Stimulated activated CD4-positive, alpha-beta T cell treated with anti-CD3 and anti-CD28 coated beads, Interleukin-4, amount 100 ng/mL, for 48 hours (primary cell): ENCODE measurements at regions not wholly inside any gene's neighbourhood (a gene's known extent, or its start where the extent isn't known, plus 50 kb on each side); places are given as distances from the start of the nearest gene placed in this dataset.
A peak's percentile ranks its signal among the peaks of the same experiment; 100 is the strongest.

Experiments
- DNase-seq, 2 donors: peaks; one replicate each; pipeline ENCODE4 v3.0.0-alpha.2; 2020; ENCODE audit warnings: low read depth in 2 of 2

DNA sequence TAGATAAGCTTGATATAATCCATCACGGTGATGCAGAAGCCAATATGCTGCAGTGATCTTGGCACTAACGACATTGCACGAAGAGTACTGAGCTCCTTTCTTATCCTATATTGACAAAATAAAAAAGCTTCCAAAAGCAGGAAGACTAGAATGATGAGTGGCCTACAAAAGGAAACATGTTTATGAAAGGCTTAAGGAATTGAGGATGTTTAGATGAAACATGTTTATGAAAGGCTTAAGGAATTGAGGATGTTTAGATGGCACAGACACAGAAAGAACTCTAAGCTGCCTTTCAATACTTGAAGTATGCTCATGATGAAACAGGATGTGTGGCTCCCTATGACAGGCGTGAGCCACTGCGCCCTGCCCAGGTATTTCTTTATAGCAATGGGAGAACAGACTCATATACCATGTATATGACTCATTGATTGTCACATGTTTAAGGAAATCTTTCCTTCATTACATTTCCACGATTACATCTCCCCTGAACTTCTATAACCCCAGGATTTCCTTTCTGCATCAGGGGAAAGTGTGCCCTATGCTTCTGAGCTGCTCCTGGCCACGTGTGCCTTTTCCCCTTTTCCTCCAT is 690.8 kb upstream of the ARGLU1 start:
- DNase-seq: no peak

- DNase-seq: no peak
Observed at GRCh38 chr13:107254392-107254791, 686.5 kb upstream of the ARGLU1 start.

- DNase-seq: no peak
Observed at GRCh38 chr13:107252428-107252827, 684.5 kb upstream of the ARGLU1 start.

GRCh38 chr13:107252021-107252420 is 684.1 kb upstream of the ARGLU1 start:
- no peak for DNase-seq

DNA sequence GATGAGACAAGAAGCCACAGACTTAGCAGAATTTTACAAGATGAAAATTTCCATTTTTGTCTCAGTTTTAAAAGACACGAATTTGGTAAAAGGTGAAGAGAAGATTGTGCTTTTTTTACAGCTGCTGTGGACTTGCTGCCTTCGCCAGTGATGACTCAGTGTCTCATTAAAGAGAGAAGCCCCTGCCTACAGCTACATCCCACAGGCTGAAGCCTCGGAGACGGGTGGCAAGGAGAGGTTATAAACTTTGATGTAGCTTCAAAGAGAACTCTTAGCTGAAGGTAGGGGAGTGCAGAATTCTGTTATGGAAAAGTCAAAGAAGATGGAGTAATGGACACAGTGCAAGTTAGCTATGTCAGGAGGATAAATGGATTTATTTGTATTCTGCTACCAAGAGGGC is 683.4 kb upstream of the ARGLU1 start:
- no peak for DNase-seq

- no peak for DNase-seq
Observed at GRCh38 chr13:107250628-107251027, 682.7 kb upstream of the ARGLU1 start.

DNA sequence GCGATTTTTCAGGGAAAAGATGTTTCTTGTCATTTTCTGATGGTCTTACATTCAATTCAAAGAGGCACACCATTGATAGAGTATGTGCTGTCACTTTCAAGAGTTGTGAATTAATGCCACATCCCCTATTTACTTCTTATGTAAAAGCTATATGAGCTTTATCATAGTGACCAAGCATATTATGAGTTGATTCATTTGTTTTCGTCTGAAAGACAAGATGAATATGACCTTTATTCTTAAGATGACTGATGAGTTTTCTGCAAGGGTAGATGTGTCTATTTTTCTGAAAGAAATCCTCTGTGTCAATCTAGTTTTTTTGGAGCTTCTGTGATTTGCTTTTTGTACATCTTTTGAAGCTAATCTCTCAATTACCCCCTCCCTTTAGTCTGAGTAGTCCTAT is 676.3 kb upstream of the ARGLU1 start:
- DNase-seq: no peak

DNA sequence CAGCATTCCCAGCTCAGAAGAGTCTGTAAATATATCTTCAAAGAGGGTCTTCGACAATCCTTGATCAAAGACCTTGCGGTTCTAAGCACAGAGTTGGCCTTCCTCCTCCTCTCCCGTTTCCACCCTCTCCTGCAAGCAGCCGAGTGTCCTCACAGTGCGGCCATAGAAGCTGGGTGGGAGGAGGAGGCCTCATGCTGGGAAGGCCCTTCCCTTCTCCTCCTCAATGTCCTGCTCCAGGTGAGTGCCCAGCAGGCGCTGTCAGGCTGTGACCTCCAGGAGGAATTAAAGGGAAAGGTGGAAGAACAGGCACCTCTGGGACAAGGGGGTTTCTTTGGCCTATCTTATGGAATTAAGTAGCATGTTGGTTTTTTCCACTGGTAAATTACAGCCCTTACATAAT is 674.2 kb upstream of the ARGLU1 start:
- DNase-seq: no peak

DNA sequence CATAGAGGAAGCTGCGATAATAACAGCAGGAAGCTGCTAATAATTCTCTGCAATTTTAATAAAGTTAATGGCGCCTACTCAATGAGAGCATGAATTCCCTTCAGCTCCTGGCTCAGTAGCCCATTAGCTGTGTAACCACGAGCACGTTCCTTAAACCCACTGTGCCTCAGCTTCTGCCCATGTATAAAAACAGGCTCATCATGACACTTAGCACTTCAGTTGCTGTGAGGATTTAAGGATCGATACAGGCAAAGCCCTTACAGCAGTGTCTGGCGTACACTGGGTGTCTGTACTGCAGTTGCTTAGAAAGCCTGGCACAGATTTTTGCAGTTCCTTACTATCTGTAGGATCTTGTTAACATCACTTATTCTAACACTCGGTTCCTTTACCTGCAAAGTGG is 673.4 kb upstream of the ARGLU1 start:
- no peak for DNase-seq

GRCh38 chr13:107239213-107239612 is 671.3 kb upstream of the ARGLU1 start:
- DNase-seq: no peak

GRCh38 chr13:107238262-107238981 is 670.5 kb upstream of the ARGLU1 start:
- no peak for DNase-seq

GRCh38 chr13:107234319-107235073 is 666.6 kb upstream of the ARGLU1 start:
- DNase-seq: no peak

- no peak for DNase-seq
Observed at GRCh38 chr13:107233541-107233940, 665.6 kb upstream of the ARGLU1 start.

GRCh38 chr13:107231944-107232343 is 664.0 kb upstream of the ARGLU1 start:
- no peak for DNase-seq

DNA sequence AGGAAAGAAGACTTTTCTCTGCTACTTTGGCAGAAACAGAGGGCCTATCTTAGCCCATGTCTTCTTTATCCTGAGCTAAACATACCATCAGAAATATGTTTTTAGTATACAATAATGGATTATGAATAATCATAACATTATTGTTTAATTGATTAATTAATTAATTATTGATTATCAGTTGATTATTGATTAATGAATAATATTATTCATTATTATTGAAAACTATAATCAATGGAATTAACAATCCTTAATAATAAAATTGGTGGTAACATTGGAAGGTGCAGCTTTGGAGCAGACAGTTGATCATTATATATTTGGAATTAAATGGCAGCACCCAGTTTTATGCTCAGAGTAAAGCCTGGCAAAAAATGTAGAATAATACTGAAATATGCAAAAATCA is 655.9 kb upstream of the ARGLU1 start:
- DNase-seq: no peak

- DNase-seq: no peak
Observed at GRCh38 chr13:107222597-107222996, 654.7 kb upstream of the ARGLU1 start.

- no peak for DNase-seq
Observed at GRCh38 chr13:107220245-107220644, 652.3 kb upstream of the ARGLU1 start.

DNA sequence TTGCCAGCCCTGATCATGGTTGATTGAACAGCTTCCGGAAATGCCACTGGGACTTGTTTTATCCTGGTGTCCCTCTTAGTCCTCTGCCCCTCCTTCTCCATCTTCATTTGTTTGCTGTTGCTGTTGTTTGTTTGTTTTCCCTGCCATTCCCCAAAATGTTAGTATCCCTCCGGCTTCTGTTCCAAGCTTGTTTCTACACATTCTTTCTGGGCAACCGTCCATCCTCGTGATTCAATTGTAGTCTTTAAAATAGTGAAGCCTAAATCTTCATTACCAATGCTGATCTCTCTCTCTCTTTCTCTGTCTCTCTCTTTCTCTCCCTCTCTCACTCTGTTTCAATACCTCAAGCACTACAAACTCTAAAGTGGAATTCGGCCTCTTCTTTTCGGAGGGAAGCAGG is 649.3 kb upstream of the ARGLU1 start:
- DNase-seq: no peak

DNA sequence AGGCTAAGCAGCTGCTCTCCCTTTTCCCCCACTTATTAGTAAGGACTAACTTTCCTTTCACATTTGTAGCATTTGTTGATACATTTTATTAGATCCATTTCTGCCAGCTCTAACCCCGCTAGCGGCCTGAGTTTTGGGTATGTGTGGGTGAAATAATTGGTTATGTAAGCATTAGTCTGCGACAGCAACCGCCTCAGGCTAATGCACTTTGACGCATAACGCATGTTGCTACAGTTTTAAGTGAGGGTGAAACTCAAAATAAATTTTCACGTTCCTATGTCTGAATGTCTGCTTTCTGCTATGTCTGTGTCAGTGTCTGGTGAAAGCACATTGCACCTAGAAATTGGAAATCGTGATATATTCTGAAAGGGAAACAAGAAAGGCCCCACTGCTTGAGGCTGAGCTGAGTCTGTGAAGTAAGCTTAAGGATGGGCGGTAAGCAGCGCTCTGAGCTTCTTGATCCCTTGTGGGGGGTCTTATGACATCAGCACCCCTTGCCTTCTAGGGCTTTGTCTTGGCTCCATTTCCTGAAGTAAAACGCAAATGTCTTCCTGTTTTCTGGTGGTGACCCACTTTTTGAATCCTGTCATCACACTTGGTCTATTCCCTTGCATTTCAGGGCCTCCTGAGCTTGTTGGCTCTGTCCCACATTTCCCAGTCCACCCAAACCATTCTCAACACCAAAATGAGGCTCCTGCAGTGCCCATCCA is 648.3 kb upstream of the ARGLU1 start:
- no peak for DNase-seq

DNA sequence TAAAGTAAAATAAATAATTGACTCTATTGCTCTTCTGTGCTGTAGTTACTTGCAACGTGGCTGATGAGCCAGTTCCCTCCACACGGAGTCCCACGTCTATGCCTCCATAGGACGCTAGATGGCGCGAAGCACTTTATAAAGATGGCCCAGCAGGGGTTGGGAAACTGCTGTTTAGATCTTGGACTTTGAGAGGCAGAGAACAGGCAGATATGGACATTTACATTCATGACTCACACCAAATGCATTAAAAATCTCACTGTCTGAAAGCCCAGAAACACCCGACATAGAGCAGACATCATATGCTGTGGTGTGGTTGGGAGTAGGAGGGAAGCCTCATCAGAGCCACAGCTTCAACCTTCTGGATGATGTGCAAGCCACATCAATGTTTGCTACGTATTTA is 643.1 kb upstream of the ARGLU1 start:
- DNase-seq: peak; percentile 23 to 35

DNA sequence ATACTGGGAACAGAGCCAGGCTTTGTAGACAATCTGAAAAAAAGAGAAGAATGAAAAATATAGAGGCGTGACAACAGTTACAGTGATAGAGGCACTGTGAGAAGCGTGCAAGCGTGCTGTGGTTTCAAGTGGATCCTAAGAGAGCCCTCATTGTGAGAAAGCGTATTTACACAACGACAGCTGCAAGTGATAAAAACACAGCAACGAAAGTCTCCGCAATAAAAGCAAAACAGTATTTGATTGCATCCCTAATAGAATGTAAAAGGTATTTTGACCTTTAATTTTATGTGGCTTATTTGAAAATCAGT is 642.7 kb upstream of the ARGLU1 start:
- no peak for DNase-seq

- no peak for DNase-seq
Observed at GRCh38 chr13:107209824-107210722, 642.1 kb upstream of the ARGLU1 start.
